K562 (cell line): ENCODE measurements at regions not wholly inside any gene's neighbourhood (a gene's known extent, or its start where the extent isn't known, plus 50 kb on each side); places are given as distances from the start of the nearest gene placed in this dataset.

Source experiments
- ATAC-seq: fragments of 200-7000 bp; cut with Tn5 transposase; 3 replicates; pipeline ENCODE4 v1.9.1; 2020; ENCODE audit warnings: moderate library complexity
- BruUV-seq: library from RNA; stranded (reverse); fragments of 400-500 nt; replicated peaks from 2 replicates; lab custom pipeline; 2021; lab: Mats Ljungman, UMichigan
- CTCF ChIA-PET: fragments of 300-600 bp; formaldehyde crosslinking; extraction: SDS; loops from one replicate; lab custom pipeline; 2021; ENCODE audit warnings: low intra/inter-chr PET ratio; lab: Yijun Ruan, JAX
- POLR2A ChIA-PET: fragments of 300-600, 350-650 bp; sonication (Branson Sonifier 250); formaldehyde crosslinking; extraction: SDS; loops from one replicate; lab custom pipeline; 2021; ENCODE audit warnings: antibody characterized with exemption, inconsistent platforms; lab: Yijun Ruan, JAX
- DNase-seq, 4 experiments: peaks; one replicate each; pipeline versions ENCODE4 v3.0.0 to v3.0.0-alpha.2; 2011 to 2018; ENCODE audit warnings: low spot score in 3 of 4, mixed read lengths in 3 of 4; ENCODE audit errors: extremely low read depth in 1 of 4
- FAIRE-seq: peaks from 2 replicates; lab custom pipeline; 2011; peaks lifted over from hg19 to GRCh38; lab: Jason Lieb, UNC
- H2AFZ ChIP-seq: 2 replicates; pipeline ENCODE4 v1.6.0; 2011; ENCODE audit warnings: low read depth, low read length, control low read depth, inconsistent platforms
- H3K27ac ChIP-seq: fragments of 200-600 bp; 3 replicates; pipeline ENCODE4 v1.8.0; 2011; ENCODE audit warnings: low read depth, mild to moderate bottlenecking, control low read depth, inconsistent platforms, low read length, moderate library complexity, mixed read lengths; ENCODE audit errors: extremely low read depth
- H3K27me3 ChIP-seq, 2 experiments: fragments of 300-600 bp in 1 of 2; 2 replicates in 1 of 2; 3 replicates in 1 of 2; pipeline versions ENCODE4 v1.6.0 to v1.8.0; 2011; ENCODE audit warnings: inconsistent platforms in 2 of 2, low read length in 2 of 2, mild to moderate bottlenecking in 1 of 2, mixed read lengths in 1 of 2, moderate library complexity in 1 of 2; ENCODE audit not compliant: control insufficient read depth in 2 of 2, insufficient read depth in 2 of 2
- H3K36me3 ChIP-seq: fragments of 300-600 bp; 3 replicates; pipeline ENCODE4 v1.8.0; 2011; ENCODE audit warnings: mild to moderate bottlenecking, low read length, inconsistent platforms; ENCODE audit not compliant: control insufficient read depth, insufficient read depth
- H3K4me1 ChIP-seq, 2 experiments: fragments of 200-600 bp in 1 of 2; replicated peaks in 1 of 2; 2 replicates in 1 of 2; 3 replicates in 1 of 2; pipeline versions ENCODE4 v1.5.1 to v1.8.0; 2011; ENCODE audit warnings: inconsistent platforms in 2 of 2, low read length in 2 of 2, mild to moderate bottlenecking in 1 of 2, mixed read lengths in 1 of 2, moderate library complexity in 1 of 2; ENCODE audit not compliant: control insufficient read depth in 2 of 2, insufficient read depth in 2 of 2
- H3K4me2 ChIP-seq: 2 replicates; pipeline ENCODE4 v1.6.1; 2011; ENCODE audit warnings: low read length, control low read depth, inconsistent platforms, mixed read lengths; ENCODE audit not compliant: insufficient read depth
- H3K4me3 ChIP-seq: fragments of 200-600 bp; sonication (generic), shearing (Covaris generic); 2 replicates; pipeline ENCODE4 v1.5.1; 2016; ENCODE audit warnings: control low read depth, inconsistent platforms
- H3K79me2 ChIP-seq: fragments of 200-600 bp; 3 replicates; pipeline ENCODE4 v1.8.0; 2011; ENCODE audit warnings: low read length, inconsistent platforms; ENCODE audit not compliant: control insufficient read depth, insufficient read depth
- H3K9ac ChIP-seq, 2 experiments: 2 replicates each; pipeline versions ENCODE4 v1.6.0 to v1.6.1; 2011; ENCODE audit warnings: low read depth in 2 of 2, low read length in 2 of 2, control low read depth in 1 of 2, inconsistent platforms in 1 of 2, mild to moderate bottlenecking in 1 of 2, mixed read lengths in 1 of 2; ENCODE audit not compliant: insufficient read depth in 1 of 2
- H3K9me1 ChIP-seq: one replicate; pipeline ENCODE4 v1.6.0; 2011; ENCODE audit warnings: inconsistent platforms, mild to moderate bottlenecking, low read length, moderate library complexity; ENCODE audit not compliant: control insufficient read depth, insufficient read depth
- H3K9me3 ChIP-seq: replicated peaks from 2 replicates; pipeline ENCODE4 v1.5.1; 2011; ENCODE audit warnings: low read depth, low read length, inconsistent platforms; ENCODE audit not compliant: control insufficient read depth, insufficient read depth
- H4K20me1 ChIP-seq: replicated peaks from 2 replicates; pipeline ENCODE4 v1.6.1; 2011; ENCODE audit warnings: low read length, inconsistent platforms, mixed read lengths; ENCODE audit not compliant: control insufficient read depth, insufficient read depth
- CHD1 ChIP-seq: fragments of 200-600 bp; sonication (generic); IDR thresholded peaks from one replicate; pipeline ENCODE4 v1.6.1; 2012; ENCODE audit warnings: mild to moderate bottlenecking, moderate library complexity, low read length, inconsistent platforms
- NRF1 ChIP-seq, 2 experiments: fragments of 450-650 bp; IDR thresholded peaks in 1 of 2; conservative IDR thresholded peaks in 1 of 2; 2 replicates each; pipeline ENCODE4 v1.6.1; 2014; ENCODE audit warnings: mild to moderate bottlenecking in 2 of 2
- ZNF766 ChIP-seq: fragments of 200-800 bp; sonication (Bioruptor generic); conservative IDR thresholded peaks from 2 replicates; pipeline ENCODE4 v1.6.1; 2016; ENCODE audit warnings: missing genetic modification characterization, missing compliant biosample characterization
- WGBS: fragments of 100-300 bp; shearing (Covaris generic); methylation state at CpG from one replicate; pipeline ENCODE4 v1.1.6; 2016; ENCODE audit warnings: low coverage, mixed read lengths; ENCODE audit not compliant: insufficient coverage; ENCODE audit errors: missing lambda C conversion rate; 5-methylcytosine and 5-hydroxymethylcytosine counted together
- in situ Hi-C: fragments of 300-500 bp; cut with MboI; formaldehyde crosslinking; loops from 4 replicates; pipeline ENCODE4 v1.15.0; 2018; ENCODE audit warnings: inconsistent platforms, mixed read lengths
- intact Hi-C: fragments of 100-400 bp; cut with micrococcal nuclease; formaldehyde crosslinking; loops from 2 replicates; pipeline ENCODE4 v1.14.2; 2022
- TF ChIP-seq, protein P1 (sequence below): fragments of 450-650 bp; formaldehyde crosslinking; IDR thresholded peaks from 2 replicates; pipeline ENCODE4 v1.4.0; 2020; ENCODE audit warnings: mild to moderate bottlenecking, moderate library complexity

DNA sequence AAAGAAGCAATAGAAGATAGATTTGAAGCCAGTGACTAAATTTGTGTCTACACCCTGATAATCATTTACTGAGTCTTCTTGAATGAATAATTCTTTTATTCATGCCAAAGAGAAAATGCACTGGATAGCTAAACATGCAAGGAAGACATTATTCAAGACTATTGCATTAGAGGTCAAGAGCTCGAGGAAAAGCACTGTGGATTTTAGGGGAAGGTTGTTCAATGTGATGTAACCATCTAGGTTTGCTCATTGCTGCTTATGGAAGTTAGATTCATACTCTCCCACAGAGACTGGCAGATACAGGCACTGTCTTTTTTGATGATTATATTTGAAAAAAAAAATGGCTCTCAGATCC is 682.1 kb downstream of the KCNA4 start:
- H4K20me1 ChIP-seq, result no peaks in the 10 kb centered on the region
- ChIA-PET POLR2A (no interaction called here), CTCF (no interaction called here)
- no peak overlapping the region for H3K4me3 ChIP-seq
- H3K79me2 ChIP-seq, result no peaks in the 10 kb centered on the region
- TF ChIP-seq, protein P1, sequence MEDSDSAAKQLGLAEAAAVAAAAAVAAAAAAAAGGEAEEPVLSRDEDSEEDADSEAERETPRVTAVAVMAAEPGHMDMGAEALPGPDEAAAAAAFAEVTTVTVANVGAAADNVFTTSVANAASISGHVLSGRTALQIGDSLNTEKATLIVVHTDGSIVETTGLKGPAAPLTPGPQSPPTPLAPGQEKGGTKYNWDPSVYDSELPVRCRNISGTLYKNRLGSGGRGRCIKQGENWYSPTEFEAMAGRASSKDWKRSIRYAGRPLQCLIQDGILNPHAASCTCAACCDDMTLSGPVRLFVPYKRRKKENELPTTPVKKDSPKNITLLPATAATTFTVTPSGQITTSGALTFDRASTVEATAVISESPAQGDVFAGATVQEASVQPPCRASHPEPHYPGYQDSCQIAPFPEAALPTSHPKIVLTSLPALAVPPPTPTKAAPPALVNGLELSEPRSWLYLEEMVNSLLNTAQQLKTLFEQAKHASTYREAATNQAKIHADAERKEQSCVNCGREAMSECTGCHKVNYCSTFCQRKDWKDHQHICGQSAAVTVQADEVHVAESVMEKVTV (CRISPR knock-in tag), result no peak
- TF ChIP-seq CHD1, result no peak
- TF ChIP-seq NRF1 (conservative IDR thresholded peaks at IDR 0.05 in 1 of 2, IDR thresholded peaks at IDR 0.05 in 1 of 2), result no peak
- TF ChIP-seq ZNF766 (CRISPR knock-in tag), result no peak
- no peaks in the 10 kb centered on the region for H3K36me3 ChIP-seq
- no peaks in the 10 kb centered on the region for H3K27me3 ChIP-seq
- WGBS, result 0% methylated on average over 1 of the region's 1 CpG
- no TSS peak for BruUV-seq
- H3K9me3 ChIP-seq, result no peaks in the 10 kb centered on the region
- no peak overlapping the region for H3K9ac ChIP-seq
- no peak overlapping the region for H2AFZ ChIP-seq
- in situ Hi-C loops, result no loop called here
- H3K27ac ChIP-seq, result no peak overlapping the region
- no peaks in the 10 kb centered on the region for H3K4me1 ChIP-seq
- ATAC-seq (no peak), DNase-seq (no peak), FAIRE-seq (no peak)
- H3K4me2 ChIP-seq, result no peak overlapping the region
- intact Hi-C loops, result loop anchor here (5.0 kb wide), 1 partner anchor 1637 kb away; no protein-coding TSS in a partner anchor
- no peaks in the 10 kb centered on the region for H3K9me1 ChIP-seq
